ENCODE measurements at regions not wholly inside any gene's neighbourhood (a gene's known extent, or its start where the extent isn't known, plus 50 kb on each side); places are given as distances from the start of the nearest gene placed in this dataset.

GRCh38 chr10:131799429-131799828, 101.4 kb upstream of the PPP2R2D start:
- Histone ChIP-seq H3K36me3 (ENCODE audit: control insufficient read depth in 2 of 2, extremely low read depth in 1 of 2, insufficient read depth in 2 of 2, low read length in 2 of 2) (no peaks in the 10 kb centered on the region), H3K27ac (ENCODE audit: insufficient read depth, low read depth, low read length) (no peak overlapping the region), H3K79me2 (ENCODE audit: control insufficient read depth, insufficient read depth, low read length) (no peaks in the 10 kb centered on the region), H3K4me3 (replicated peaks in 1 of 3; ENCODE audit: insufficient read depth in 1 of 3, low read depth in 1 of 3, low read length in 3 of 3) (no peak overlapping the region), H3K4me1 (ENCODE audit: control insufficient read depth, extremely low read depth, insufficient read depth, low read length) (no peaks in the 10 kb centered on the region), H3K9me3 (replicated peaks; ENCODE audit: control insufficient read depth, insufficient read depth, low read length) (peaks cover 2% of the 10 kb centered on the region), H4K20me1 (replicated peaks; ENCODE audit: control insufficient read depth, extremely low read depth, insufficient read depth, low read length) (no peaks in the 10 kb centered on the region), H3K9ac (replicated peaks; ENCODE audit: extremely low read depth, insufficient read depth, low read length) (no peak overlapping the region), H3K9me1 (replicated peaks; ENCODE audit: control insufficient read depth, extremely low read depth, insufficient read depth, low read length) (no peaks in the 10 kb centered on the region), H3K27me3 (ENCODE audit: control insufficient read depth in 2 of 2, insufficient read depth in 2 of 2, low read length in 2 of 2) (no peaks in the 10 kb centered on the region), H2AFZ (ENCODE audit: low read depth, low read length) (no peak overlapping the region), H3K4me2 (ENCODE audit: insufficient read depth, low read length) (no peak overlapping the region)
- no peak for FAIRE-seq
- intact Hi-C loops (cut with micrococcal nuclease) (no loop called here), dilution Hi-C loops (cut with MboI; ENCODE audit: extremely low pct_ligation_motif_present, low sequenced_read_pairs) (no loop called here)
- POLR2A ChIA-PET, result no interaction called here
- no TSS peak for BruUV-seq (replicated peaks)
- CTCF ChIA-PET, result no interaction called here
- no peak for TF ChIP-seq MAX (IDR thresholded peaks at IDR 0.05; ENCODE audit: insufficient read depth, insufficient read length)
- TF ChIP-seq JUN (IDR thresholded peaks at IDR 0.05; ENCODE audit: borderline replicate concordance, insufficient read depth, insufficient read length, low read depth), result no peak
- no peak for TF ChIP-seq EZH2 (IDR thresholded peaks at IDR 0.05; ENCODE audit: borderline replicate concordance, low read depth, low read length, severe bottlenecking)
- TF ChIP-seq GATA2 (IDR thresholded peaks at IDR 0.05; ENCODE audit: insufficient read depth, insufficient read length, low read depth, low read length), result no peak
- no peak for TF ChIP-seq POLR2AphosphoS5 (IDR thresholded peaks at IDR 0.05; ENCODE audit: insufficient read depth, low read depth, low read length)
- no peak for TF ChIP-seq FOS (IDR thresholded peaks at IDR 0.05; ENCODE audit: borderline replicate concordance, insufficient read depth, low read length)
- no peak for TF ChIP-seq CTCF (IDR thresholded peaks at IDR 0.05; ENCODE audit: extremely low read depth in 1 of 2, insufficient read depth in 1 of 2, low read depth in 1 of 2, low read length in 2 of 2)
- no peak for TF ChIP-seq POLR2A (IDR thresholded peaks at IDR 0.05; ENCODE audit: low read depth, low read length)
- no peak for TF ChIP-seq MYC (IDR thresholded peaks at IDR 0.05; ENCODE audit: low read depth, low read length)
- no peak for DNase-seq (ENCODE audit: low read depth, low spot score)
